Glutamatergic neuron (in vitro differentiated cells): ENCODE measurements at regions not wholly inside any gene's neighbourhood (a gene's known extent, or its start where the extent isn't known, plus 50 kb on each side); places are given as distances from the start of the nearest gene placed in this dataset.

ENCODE experiments used
- DNase-seq: peaks from one replicate; pipeline ENCODE4 v3.0.0; 2022
- H3K27ac Mint-ChIP-seq: one replicate; pipeline ENCODE4 v1.8.0; 2020; ENCODE audit warnings: mild to moderate bottlenecking, mixed read lengths, inconsistent platforms; ENCODE audit not compliant: unreplicated experiment
- H3K27me3 Mint-ChIP-seq: one replicate; pipeline ENCODE4 v1.8.0; 2020; ENCODE audit warnings: mild to moderate bottlenecking, moderate library complexity, mixed read lengths, inconsistent platforms; ENCODE audit not compliant: unreplicated experiment
- H3K36me3 Mint-ChIP-seq: one replicate; pipeline ENCODE4 v1.8.0; 2020; ENCODE audit warnings: mild to moderate bottlenecking, mixed read lengths, inconsistent platforms; ENCODE audit not compliant: unreplicated experiment
- H3K4me1 Mint-ChIP-seq: one replicate; pipeline ENCODE4 v1.8.0; 2020; ENCODE audit warnings: mild to moderate bottlenecking, low read depth, mixed read lengths, inconsistent platforms; ENCODE audit not compliant: unreplicated experiment
- H3K4me3 Mint-ChIP-seq: one replicate; pipeline ENCODE4 v1.8.0; 2020; ENCODE audit warnings: mild to moderate bottlenecking, mixed read lengths, inconsistent platforms; ENCODE audit not compliant: unreplicated experiment
- H3K9me3 Mint-ChIP-seq: one replicate; pipeline ENCODE4 v1.8.0; 2020; ENCODE audit warnings: mild to moderate bottlenecking, moderate library complexity, mixed read lengths, inconsistent platforms; ENCODE audit not compliant: unreplicated experiment
- TF ChIP-seq, protein P1 (sequence below): fragments of 200-600 bp; sonication (generic); IDR thresholded peaks from one replicate; pipeline ENCODE4 v1.5.0; 2021; ENCODE audit not compliant: partially characterized antibody, unreplicated experiment

DNA sequence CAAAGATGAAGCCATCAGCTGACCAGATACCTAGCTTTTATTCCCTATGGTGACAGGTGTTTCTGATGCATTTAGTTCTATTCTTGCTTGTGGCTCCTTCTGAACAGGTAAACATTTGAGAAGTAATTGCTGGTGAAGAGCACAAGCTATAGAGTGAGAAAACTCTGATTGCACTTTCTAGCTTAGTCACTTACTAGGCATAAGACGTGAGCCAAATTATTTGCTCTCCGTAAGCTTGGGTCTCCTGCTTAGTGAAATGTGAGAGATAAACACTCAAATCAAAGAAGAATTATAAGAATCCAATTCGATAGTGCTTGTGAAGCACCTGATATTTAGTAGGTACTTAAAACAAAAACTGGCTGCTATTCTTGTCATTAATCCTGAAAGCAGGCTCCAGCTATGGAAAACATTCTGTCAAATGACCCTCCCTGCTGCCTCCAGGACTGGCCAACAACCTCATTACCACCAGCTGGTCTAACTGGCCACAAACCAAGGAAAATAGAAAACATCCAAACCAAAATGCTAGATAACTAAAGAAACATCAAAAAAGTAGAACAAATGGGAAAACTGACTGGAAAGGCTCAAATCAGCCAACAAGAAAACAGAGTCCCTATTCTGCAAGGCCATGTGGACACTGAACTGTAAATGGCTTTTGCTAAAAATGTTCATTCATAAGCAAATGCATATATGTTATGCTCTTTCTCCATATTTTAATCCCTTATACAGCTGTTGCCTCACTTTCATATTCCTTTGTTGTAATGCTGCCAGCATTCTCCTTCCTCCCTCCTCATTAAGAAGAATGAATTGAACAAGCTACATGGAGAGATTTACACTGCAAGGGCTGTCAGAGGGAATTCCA is 616.1 kb downstream of the DTWD2 start:
- H3K36me3 Mint-ChIP-seq = no peaks in the 10 kb centered on the region
- no peaks in the 10 kb centered on the region for H3K4me1 Mint-ChIP-seq
- peaks cover 1% of the 10 kb centered on the region for H3K9me3 Mint-ChIP-seq
- no peak overlapping the region for H3K4me3 Mint-ChIP-seq
- DNase-seq = no peak
- H3K27me3 Mint-ChIP-seq = peaks cover 2% of the 10 kb centered on the region
- no peak overlapping the region for H3K27ac Mint-ChIP-seq
- TF ChIP-seq, protein P1, sequence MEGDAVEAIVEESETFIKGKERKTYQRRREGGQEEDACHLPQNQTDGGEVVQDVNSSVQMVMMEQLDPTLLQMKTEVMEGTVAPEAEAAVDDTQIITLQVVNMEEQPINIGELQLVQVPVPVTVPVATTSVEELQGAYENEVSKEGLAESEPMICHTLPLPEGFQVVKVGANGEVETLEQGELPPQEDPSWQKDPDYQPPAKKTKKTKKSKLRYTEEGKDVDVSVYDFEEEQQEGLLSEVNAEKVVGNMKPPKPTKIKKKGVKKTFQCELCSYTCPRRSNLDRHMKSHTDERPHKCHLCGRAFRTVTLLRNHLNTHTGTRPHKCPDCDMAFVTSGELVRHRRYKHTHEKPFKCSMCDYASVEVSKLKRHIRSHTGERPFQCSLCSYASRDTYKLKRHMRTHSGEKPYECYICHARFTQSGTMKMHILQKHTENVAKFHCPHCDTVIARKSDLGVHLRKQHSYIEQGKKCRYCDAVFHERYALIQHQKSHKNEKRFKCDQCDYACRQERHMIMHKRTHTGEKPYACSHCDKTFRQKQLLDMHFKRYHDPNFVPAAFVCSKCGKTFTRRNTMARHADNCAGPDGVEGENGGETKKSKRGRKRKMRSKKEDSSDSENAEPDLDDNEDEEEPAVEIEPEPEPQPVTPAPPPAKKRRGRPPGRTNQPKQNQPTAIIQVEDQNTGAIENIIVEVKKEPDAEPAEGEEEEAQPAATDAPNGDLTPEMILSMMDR = no peak

DNA sequence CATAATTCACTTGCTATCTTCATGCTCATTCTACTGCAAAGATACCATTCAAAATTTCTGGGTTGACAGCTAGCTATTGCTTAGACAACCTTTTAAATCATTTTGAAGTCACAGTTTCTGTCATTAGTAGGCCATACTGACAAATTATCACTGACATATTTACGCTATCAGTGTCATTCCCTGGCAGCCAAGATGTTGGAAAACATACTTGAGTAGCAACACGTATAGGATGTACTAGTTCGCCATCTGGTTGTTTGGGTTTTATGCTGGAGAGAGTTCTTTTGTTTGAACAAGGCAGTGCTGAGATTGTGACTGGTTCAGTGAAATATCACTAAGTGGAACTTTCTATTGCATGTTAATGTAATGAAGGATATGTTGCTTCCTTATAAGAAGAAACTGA is 621.9 kb downstream of the DTWD2 start:
- TF ChIP-seq, protein P1 = no peak
- Mint-ChIP-seq H3K27me3 (peaks cover 2% of the 10 kb centered on the region), H3K9me3 (peaks cover 4% of the 10 kb centered on the region), H3K4me3 (no peak overlapping the region), H3K36me3 (peaks cover 4% of the 10 kb centered on the region), H3K4me1 (no peaks in the 10 kb centered on the region), H3K27ac (no peak overlapping the region)
- no peak for DNase-seq

DNA sequence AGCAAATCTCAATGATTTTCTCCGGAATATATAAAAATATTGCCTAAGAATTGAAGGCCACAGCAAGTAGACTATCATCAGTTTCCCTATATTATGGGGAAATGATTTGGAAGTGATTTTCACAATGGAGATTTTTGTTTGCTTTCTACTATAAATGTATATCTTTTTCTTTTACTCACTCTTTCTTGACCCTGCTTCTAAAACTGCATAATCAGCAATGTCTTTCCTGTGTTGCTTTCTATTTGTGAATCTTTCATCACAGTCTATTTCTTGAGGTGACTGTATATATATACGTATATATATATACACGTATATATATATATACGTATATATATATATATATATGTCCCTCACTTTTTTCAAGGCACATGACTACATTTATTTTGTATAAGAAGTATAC is 622.6 kb downstream of the DTWD2 start:
- DNase-seq = no peak
- TF ChIP-seq, protein P1 = no peak
- H3K4me3 Mint-ChIP-seq = no peak overlapping the region
- H3K4me1 Mint-ChIP-seq = no peaks in the 10 kb centered on the region
- peaks cover 4% of the 10 kb centered on the region for H3K36me3 Mint-ChIP-seq
- H3K27ac Mint-ChIP-seq = no peak overlapping the region
- peaks cover 2% of the 10 kb centered on the region for H3K27me3 Mint-ChIP-seq
- H3K9me3 Mint-ChIP-seq = peaks cover 4% of the 10 kb centered on the region

DNA sequence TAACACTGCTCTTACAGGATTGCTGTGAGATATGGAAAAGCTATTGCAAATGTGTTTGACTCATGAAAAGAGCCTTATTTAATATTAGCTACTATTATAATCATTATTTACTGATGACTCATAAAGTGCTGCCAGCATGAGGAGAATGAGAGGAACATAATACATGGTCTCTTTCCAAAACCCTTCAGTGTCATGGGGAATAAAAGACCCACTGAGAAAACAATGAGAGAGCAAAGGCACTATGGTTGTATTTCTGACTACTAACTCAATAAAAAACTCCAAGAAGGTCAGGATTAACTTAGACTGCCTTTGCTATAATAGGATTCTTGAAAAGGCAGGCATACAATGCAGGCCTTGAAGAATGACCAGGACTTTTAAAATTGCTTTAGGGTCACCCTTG is 633.5 kb downstream of the DTWD2 start:
- Mint-ChIP-seq H3K27me3 (peaks cover 1% of the 10 kb centered on the region), H3K27ac (no peak overlapping the region), H3K9me3 (no peaks in the 10 kb centered on the region), H3K4me3 (no peak overlapping the region), H3K36me3 (no peaks in the 10 kb centered on the region), H3K4me1 (no peaks in the 10 kb centered on the region)
- TF ChIP-seq, protein P1 = no peak
- DNase-seq = no peak

DNA sequence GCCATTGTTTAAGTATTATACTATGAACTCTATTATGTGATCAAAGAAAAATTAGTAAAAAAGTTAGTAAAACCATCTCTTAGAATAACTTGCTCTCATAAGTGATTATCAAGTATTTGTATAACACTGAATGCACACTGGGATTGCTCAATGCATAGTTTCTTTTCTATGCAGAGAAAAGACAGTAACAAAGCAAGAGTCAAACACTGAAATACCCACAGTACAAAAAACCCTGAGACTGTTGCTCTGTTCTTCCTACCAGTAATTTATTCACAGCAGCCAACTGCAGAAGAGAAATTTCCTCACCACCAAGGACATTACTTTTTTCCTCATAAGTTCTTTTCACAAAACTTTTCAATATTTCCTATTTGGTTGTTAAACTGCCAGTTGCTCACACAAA is 634.4 kb downstream of the DTWD2 start:
- H3K9me3 Mint-ChIP-seq = no peaks in the 10 kb centered on the region
- TF ChIP-seq, protein P1 = no peak
- no peak for DNase-seq
- peaks cover 1% of the 10 kb centered on the region for H3K27me3 Mint-ChIP-seq
- no peaks in the 10 kb centered on the region for H3K36me3 Mint-ChIP-seq
- no peaks in the 10 kb centered on the region for H3K4me1 Mint-ChIP-seq
- no peak overlapping the region for H3K4me3 Mint-ChIP-seq
- no peak overlapping the region for H3K27ac Mint-ChIP-seq
